HL-60/S4 (cell line): ENCODE measurements at regions not wholly inside any gene's neighbourhood (a gene's known extent, or its start where the extent isn't known, plus 50 kb on each side); places are given as distances from the start of the nearest gene placed in this dataset.
"Not testable (repeated sequence)": the region's sequence is repeated elsewhere in the genome, so short reads cannot be mapped to it uniquely, and the experiment has no call there.

ENCODE experiments used
- in situ Hi-C: fragments of 300-500 bp; cut with MboI; formaldehyde crosslinking; loops from 2 replicates; pipeline ENCODE4 v1.14.3; 2022; ENCODE audit warnings: low sequenced_read_pairs

- in situ Hi-C loops = no loop called here
Observed at GRCh38 chr7:46613116-46613515, 692.0 kb upstream of the IGFBP3 start.

- in situ Hi-C loops = no loop called here
Observed at GRCh38 chr7:46611508-46611907, 690.4 kb upstream of the IGFBP3 start.

- in situ Hi-C loops = no loop called here
Observed at GRCh38 chr7:46610746-46611145, 689.7 kb upstream of the IGFBP3 start.

GRCh38 chr7:46607176-46607575, 686.1 kb upstream of the IGFBP3 start:
- in situ Hi-C loops = no loop called here

GRCh38 chr7:46606761-46607160, 685.7 kb upstream of the IGFBP3 start:
- in situ Hi-C loops = no loop called here

GRCh38 chr7:46604241-46604661, 683.2 kb upstream of the IGFBP3 start:
- in situ Hi-C loops = no loop called here

- in situ Hi-C loops = no loop called here
Observed at GRCh38 chr7:46603780-46604179, 682.7 kb upstream of the IGFBP3 start.

- in situ Hi-C loops = no loop called here
Observed at GRCh38 chr7:46603296-46603752, 682.3 kb upstream of the IGFBP3 start.

- in situ Hi-C loops = no loop called here
Observed at GRCh38 chr7:46600340-46600739, 679.3 kb upstream of the IGFBP3 start.

- in situ Hi-C loops = not testable (repeated sequence)
Observed at GRCh38 chr7:46594831-46595230, 673.8 kb upstream of the IGFBP3 start.

- in situ Hi-C loops = not testable (repeated sequence)
Observed at GRCh38 chr7:46590918-46591905, 670.1 kb upstream of the IGFBP3 start.

- in situ Hi-C loops = no loop called here
Observed at GRCh38 chr7:46589286-46589685, 668.2 kb upstream of the IGFBP3 start.

GRCh38 chr7:46586406-46586805, 665.3 kb upstream of the IGFBP3 start:
- in situ Hi-C loops = no loop called here

- in situ Hi-C loops = no loop called here
Observed at GRCh38 chr7:46583656-46584055, 662.6 kb upstream of the IGFBP3 start.

GRCh38 chr7:46581268-46581667, 660.2 kb upstream of the IGFBP3 start:
- in situ Hi-C loops = no loop called here

GRCh38 chr7:46580766-46581165, 659.7 kb upstream of the IGFBP3 start:
- in situ Hi-C loops = no loop called here

GRCh38 chr7:46577394-46577793, 656.3 kb upstream of the IGFBP3 start:
- in situ Hi-C loops = no loop called here

GRCh38 chr7:46576950-46577349, 655.9 kb upstream of the IGFBP3 start:
- in situ Hi-C loops = no loop called here

GRCh38 chr7:46572691-46573090, 651.6 kb upstream of the IGFBP3 start:
- in situ Hi-C loops = no loop called here

- in situ Hi-C loops = no loop called here
Observed at GRCh38 chr7:46571996-46572395, 650.9 kb upstream of the IGFBP3 start.

- in situ Hi-C loops = no loop called here
Observed at GRCh38 chr7:46569133-46569465, 648.0 kb upstream of the IGFBP3 start.

GRCh38 chr7:46568420-46569132, 647.5 kb upstream of the IGFBP3 start:
- in situ Hi-C loops = no loop called here
